Peyer's patch (tissue), 4 donors: ENCODE measurements at regions not wholly inside any gene's neighbourhood (a gene's known extent, or its start where the extent isn't known, plus 50 kb on each side); places are given as distances from the start of the nearest gene placed in this dataset.

Source experiments
- POLR2A ChIP-seq, 2 donors: fragments of 450-650 bp; IDR thresholded peaks; one replicate each; pipeline ENCODE4 v1.5.1; 2017; ENCODE audit warnings: antibody characterized with exemption in 2 of 2, mild to moderate bottlenecking in 2 of 2, moderate library complexity in 2 of 2
- TF ChIP-seq, protein P1 (sequence below), 6 experiments: fragments of 450-650 bp in 4 of 6; fragments of 200-600 bp in 2 of 6; sonication (generic) in 1 of 6; IDR thresholded peaks; one replicate each; pipeline ENCODE4 v1.5.1; 2017 to 2019; ENCODE audit warnings: antibody characterized with exemption in 6 of 6, mild to moderate bottlenecking in 3 of 6, moderate library complexity in 1 of 6

DNA sequence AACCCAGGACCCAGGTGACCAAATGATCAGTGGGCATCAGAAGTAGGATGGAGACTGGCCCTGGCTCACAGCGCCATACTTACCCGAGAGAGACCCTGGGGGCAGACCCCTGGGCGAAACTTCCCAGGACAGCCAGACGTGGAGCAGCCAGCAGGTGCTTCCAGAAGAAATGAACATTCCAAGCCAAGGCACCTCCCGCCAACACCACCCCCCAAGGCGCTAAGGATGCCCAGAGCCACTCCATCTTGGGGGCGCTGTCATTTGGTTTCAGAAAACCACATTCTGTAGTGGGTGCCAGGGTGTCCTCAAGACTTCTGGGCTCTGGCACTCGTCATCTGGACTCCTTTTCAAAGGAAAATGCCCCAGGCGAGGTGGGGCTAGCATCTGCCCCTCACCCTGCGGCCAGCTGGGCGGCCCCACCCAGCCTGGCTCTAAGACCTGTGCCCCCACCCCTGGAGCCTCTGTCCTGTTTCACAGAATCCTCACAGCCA lies 98.8 kb downstream of the RIPK4 start:
- TF ChIP-seq, protein P1, sequence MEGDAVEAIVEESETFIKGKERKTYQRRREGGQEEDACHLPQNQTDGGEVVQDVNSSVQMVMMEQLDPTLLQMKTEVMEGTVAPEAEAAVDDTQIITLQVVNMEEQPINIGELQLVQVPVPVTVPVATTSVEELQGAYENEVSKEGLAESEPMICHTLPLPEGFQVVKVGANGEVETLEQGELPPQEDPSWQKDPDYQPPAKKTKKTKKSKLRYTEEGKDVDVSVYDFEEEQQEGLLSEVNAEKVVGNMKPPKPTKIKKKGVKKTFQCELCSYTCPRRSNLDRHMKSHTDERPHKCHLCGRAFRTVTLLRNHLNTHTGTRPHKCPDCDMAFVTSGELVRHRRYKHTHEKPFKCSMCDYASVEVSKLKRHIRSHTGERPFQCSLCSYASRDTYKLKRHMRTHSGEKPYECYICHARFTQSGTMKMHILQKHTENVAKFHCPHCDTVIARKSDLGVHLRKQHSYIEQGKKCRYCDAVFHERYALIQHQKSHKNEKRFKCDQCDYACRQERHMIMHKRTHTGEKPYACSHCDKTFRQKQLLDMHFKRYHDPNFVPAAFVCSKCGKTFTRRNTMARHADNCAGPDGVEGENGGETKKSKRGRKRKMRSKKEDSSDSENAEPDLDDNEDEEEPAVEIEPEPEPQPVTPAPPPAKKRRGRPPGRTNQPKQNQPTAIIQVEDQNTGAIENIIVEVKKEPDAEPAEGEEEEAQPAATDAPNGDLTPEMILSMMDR (IDR thresholded peaks at IDR 0.05) = no peak
- no peak for TF ChIP-seq POLR2A (IDR thresholded peaks at IDR 0.05)
